ENCODE measurements at regions not wholly inside any gene's neighbourhood (a gene's known extent, or its start where the extent isn't known, plus 50 kb on each side); places are given as distances from the start of the nearest gene placed in this dataset.
A peak's percentile ranks its signal among the peaks of the same experiment; 100 is the strongest.

DNA sequence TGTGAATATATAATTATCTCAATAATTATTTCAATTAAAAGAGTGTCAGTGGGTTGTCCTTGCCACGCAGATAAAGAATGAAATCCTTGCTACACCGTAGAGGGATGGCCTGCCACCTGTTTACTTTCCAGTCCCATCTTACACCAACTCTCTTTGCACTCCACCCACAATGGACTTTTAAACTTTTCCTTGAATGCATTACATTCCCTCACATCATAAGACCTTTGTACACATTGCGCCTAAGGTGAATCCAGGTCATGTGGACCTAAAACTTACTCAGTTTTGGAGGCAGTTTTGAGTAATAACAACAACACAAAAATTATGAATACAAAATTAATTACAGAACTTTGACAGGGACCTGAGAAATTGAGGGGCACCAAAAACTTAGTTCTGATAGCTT, 78.7 kb upstream of the PDE5A start (continued):
- TF ChIP-seq, protein P1, sequence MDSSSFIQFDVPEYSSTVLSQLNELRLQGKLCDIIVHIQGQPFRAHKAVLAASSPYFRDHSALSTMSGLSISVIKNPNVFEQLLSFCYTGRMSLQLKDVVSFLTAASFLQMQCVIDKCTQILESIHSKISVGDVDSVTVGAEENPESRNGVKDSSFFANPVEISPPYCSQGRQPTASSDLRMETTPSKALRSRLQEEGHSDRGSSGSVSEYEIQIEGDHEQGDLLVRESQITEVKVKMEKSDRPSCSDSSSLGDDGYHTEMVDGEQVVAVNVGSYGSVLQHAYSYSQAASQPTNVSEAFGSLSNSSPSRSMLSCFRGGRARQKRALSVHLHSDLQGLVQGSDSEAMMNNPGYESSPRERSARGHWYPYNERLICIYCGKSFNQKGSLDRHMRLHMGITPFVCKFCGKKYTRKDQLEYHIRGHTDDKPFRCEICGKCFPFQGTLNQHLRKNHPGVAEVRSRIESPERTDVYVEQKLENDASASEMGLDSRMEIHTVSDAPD (CRISPR knock-in tag; IDR thresholded peaks at IDR 0.05): no peak
- TF ChIP-seq FOXM1 (CRISPR knock-in tag; IDR thresholded peaks at IDR 0.05) (no peak), MIXL1 (CRISPR knock-in tag; IDR thresholded peaks at IDR 0.05) (peak; percentile 52; the same call in 1 of the 2 replicates), TAF15 (IDR thresholded peaks at IDR 0.05; ENCODE audit: low read depth, low read length, poor library complexity, severe bottlenecking) (no peak), FLYWCH1 (CRISPR knock-in tag; IDR thresholded peaks at IDR 0.05) (no peak), ZNF253 (CRISPR knock-in tag; IDR thresholded peaks at IDR 0.05; ENCODE audit: borderline replicate concordance) (no peak), GATAD2A (CRISPR knock-in tag; IDR thresholded peaks at IDR 0.05) (peak; percentile 85), ZNF7 (CRISPR knock-in tag; IDR thresholded peaks at IDR 0.05) (no peak), NCOA5 (CRISPR knock-in tag; IDR thresholded peaks at IDR 0.05) (no peak), MTF2 (CRISPR knock-in tag; IDR thresholded peaks at IDR 0.05; ENCODE audit: borderline replicate concordance) (no peak), ZC3H4 (CRISPR knock-in tag; IDR thresholded peaks at IDR 0.05; ENCODE audit: borderline replicate concordance) (no peak), SRSF1 (optimal IDR thresholded peaks at IDR 0.05; ENCODE audit: low read depth, low read length) (no peak), REPIN1 (CRISPR knock-in tag; IDR thresholded peaks at IDR 0.05; ENCODE audit: borderline replicate concordance, low read depth) (peak; percentile 36; the same call in 1 of the 2 replicates), ZFAT (CRISPR knock-in tag; conservative IDR thresholded peaks at IDR 0.05) (no peak), ZNF333 (CRISPR knock-in tag; IDR thresholded peaks at IDR 0.05; ENCODE audit: borderline replicate concordance) (no peak), DPF2 (CRISPR knock-in tag; IDR thresholded peaks at IDR 0.05; ENCODE audit: borderline replicate concordance, low read depth) (peak; percentile 45; the same call in 1 of the 2 replicates), MTA1 (CRISPR knock-in tag; IDR thresholded peaks at IDR 0.05; ENCODE audit: borderline replicate concordance) (no peak)
- TF ChIP-seq, protein P2, sequence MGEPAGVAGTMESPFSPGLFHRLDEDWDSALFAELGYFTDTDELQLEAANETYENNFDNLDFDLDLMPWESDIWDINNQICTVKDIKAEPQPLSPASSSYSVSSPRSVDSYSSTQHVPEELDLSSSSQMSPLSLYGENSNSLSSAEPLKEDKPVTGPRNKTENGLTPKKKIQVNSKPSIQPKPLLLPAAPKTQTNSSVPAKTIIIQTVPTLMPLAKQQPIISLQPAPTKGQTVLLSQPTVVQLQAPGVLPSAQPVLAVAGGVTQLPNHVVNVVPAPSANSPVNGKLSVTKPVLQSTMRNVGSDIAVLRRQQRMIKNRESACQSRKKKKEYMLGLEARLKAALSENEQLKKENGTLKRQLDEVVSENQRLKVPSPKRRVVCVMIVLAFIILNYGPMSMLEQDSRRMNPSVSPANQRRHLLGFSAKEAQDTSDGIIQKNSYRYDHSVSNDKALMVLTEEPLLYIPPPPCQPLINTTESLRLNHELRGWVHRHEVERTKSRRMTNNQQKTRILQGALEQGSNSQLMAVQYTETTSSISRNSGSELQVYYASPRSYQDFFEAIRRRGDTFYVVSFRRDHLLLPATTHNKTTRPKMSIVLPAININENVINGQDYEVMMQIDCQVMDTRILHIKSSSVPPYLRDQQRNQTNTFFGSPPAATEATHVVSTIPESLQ (CRISPR knock-in tag; conservative IDR thresholded peaks at IDR 0.05): no peak
- TF ChIP-seq, protein P3, sequence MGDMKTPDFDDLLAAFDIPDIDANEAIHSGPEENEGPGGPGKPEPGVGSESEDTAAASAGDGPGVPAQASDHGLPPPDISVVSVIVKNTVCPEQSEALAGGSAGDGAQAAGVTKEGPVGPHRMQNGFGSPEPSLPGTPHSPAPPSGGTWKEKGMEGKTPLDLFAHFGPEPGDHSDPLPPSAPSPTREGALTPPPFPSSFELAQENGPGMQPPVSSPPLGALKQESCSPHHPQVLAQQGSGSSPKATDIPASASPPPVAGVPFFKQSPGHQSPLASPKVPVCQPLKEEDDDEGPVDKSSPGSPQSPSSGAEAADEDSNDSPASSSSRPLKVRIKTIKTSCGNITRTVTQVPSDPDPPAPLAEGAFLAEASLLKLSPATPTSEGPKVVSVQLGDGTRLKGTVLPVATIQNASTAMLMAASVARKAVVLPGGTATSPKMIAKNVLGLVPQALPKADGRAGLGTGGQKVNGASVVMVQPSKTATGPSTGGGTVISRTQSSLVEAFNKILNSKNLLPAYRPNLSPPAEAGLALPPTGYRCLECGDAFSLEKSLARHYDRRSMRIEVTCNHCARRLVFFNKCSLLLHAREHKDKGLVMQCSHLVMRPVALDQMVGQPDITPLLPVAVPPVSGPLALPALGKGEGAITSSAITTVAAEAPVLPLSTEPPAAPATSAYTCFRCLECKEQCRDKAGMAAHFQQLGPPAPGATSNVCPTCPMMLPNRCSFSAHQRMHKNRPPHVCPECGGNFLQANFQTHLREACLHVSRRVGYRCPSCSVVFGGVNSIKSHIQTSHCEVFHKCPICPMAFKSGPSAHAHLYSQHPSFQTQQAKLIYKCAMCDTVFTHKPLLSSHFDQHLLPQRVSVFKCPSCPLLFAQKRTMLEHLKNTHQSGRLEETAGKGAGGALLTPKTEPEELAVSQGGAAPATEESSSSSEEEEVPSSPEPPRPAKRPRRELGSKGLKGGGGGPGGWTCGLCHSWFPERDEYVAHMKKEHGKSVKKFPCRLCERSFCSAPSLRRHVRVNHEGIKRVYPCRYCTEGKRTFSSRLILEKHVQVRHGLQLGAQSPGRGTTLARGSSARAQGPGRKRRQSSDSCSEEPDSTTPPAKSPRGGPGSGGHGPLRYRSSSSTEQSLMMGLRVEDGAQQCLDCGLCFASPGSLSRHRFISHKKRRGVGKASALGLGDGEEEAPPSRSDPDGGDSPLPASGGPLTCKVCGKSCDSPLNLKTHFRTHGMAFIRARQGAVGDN (CRISPR knock-in tag; IDR thresholded peaks at IDR 0.05): no peak
- TF ChIP-seq, protein P4, sequence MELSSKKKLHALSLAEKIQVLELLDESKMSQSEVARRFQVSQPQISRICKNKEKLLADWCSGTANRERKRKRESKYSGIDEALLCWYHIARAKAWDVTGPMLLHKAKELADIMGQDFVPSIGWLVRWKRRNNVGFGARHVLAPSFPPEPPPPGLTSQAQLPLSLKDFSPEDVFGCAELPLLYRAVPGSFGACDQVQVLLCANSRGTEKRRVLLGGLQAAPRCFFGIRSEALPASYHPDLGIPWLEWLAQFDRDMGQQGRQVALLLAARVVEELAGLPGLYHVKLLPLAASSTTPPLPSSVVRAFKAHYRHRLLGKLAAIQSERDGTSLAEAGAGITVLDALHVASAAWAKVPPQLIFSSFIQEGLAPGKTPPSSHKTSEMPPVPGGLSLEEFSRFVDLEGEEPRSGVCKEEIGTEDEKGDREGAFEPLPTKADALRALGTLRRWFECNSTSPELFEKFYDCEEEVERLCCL (CRISPR knock-in tag; IDR thresholded peaks at IDR 0.05; ENCODE audit: borderline replicate concordance): no peak
